ENCODE measurements at regions not wholly inside any gene's neighbourhood (a gene's known extent, or its start where the extent isn't known, plus 50 kb on each side); places are given as distances from the start of the nearest gene placed in this dataset.

- TF ChIP-seq, protein P1, sequence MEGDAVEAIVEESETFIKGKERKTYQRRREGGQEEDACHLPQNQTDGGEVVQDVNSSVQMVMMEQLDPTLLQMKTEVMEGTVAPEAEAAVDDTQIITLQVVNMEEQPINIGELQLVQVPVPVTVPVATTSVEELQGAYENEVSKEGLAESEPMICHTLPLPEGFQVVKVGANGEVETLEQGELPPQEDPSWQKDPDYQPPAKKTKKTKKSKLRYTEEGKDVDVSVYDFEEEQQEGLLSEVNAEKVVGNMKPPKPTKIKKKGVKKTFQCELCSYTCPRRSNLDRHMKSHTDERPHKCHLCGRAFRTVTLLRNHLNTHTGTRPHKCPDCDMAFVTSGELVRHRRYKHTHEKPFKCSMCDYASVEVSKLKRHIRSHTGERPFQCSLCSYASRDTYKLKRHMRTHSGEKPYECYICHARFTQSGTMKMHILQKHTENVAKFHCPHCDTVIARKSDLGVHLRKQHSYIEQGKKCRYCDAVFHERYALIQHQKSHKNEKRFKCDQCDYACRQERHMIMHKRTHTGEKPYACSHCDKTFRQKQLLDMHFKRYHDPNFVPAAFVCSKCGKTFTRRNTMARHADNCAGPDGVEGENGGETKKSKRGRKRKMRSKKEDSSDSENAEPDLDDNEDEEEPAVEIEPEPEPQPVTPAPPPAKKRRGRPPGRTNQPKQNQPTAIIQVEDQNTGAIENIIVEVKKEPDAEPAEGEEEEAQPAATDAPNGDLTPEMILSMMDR (conservative IDR thresholded peaks at IDR 0.05; ENCODE audit: low read length): no peak
- TF ChIP-seq EZH2phosphoT487 (IDR thresholded peaks at IDR 0.05; ENCODE audit: borderline replicate concordance): no peak
- no peaks in the 10 kb centered on the region for H3K36me3 ChIP-seq (ENCODE audit: insufficient read depth, low read length)
- H3K79me2 ChIP-seq (ENCODE audit: insufficient read depth, low read length): no peaks in the 10 kb centered on the region
- no peaks in the 10 kb centered on the region for H4K20me1 ChIP-seq (ENCODE audit: insufficient read depth, low read length, poor library complexity, severe bottlenecking)
- H3K9me3 ChIP-seq (ENCODE audit: insufficient read depth, low read depth, low read length): no peaks in the 10 kb centered on the region
- no peaks in the 10 kb centered on the region for H3F3A ChIP-seq (ENCODE audit: low read depth)
- no peaks in the 10 kb centered on the region for H3K27me3 ChIP-seq (ENCODE audit: insufficient read depth, low read length, poor library complexity, severe bottlenecking)
- no peak overlapping the region for H3K4me3 ChIP-seq (ENCODE audit: low read length, poor library complexity, severe bottlenecking)
- no peak overlapping the region for H3K9ac ChIP-seq (ENCODE audit: low read depth, low read length, poor library complexity, severe bottlenecking)
- no peak overlapping the region for H3K4me2 ChIP-seq (ENCODE audit: low read depth, low read length, poor library complexity, severe bottlenecking)
- H3K4me1 ChIP-seq (ENCODE audit: insufficient read depth, low read length, poor library complexity, severe bottlenecking): no peaks in the 10 kb centered on the region
- H3K9me2 ChIP-seq (replicated peaks; ENCODE audit: low read depth, low read length): no peaks in the 10 kb centered on the region
- no peak overlapping the region for H2AFZ ChIP-seq (ENCODE audit: low read length)
Observed at GRCh38 chr7:32316839-32317238, 173.3 kb downstream of the LSM5 start.

DNA sequence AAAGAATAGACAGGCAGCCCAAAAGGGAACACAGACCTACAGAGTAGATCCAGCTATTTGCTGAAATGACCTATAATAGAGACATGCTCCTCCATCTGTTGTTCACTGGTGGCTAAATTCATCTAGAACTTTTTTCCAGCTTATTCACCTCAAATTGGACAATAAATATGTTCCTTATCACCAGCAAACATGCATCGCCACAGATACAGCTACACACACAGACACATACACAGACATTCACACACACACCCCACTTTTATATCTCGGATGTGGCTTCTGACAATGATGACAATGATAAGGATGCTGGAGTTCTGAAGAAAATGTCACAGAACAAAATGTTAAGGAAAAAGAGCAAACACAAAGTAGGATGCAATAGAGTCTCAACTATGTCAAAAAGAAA, 175.4 kb downstream of the LSM5 start:
- H3K9ac ChIP-seq (ENCODE audit: low read depth, low read length, poor library complexity, severe bottlenecking): no peak overlapping the region
- H3K4me1 ChIP-seq (ENCODE audit: insufficient read depth, low read length, poor library complexity, severe bottlenecking): no peaks in the 10 kb centered on the region
- no peaks in the 10 kb centered on the region for H3K36me3 ChIP-seq (ENCODE audit: insufficient read depth, low read length)
- H3K4me2 ChIP-seq (ENCODE audit: low read depth, low read length, poor library complexity, severe bottlenecking): no peak overlapping the region
- H3K9me2 ChIP-seq (replicated peaks; ENCODE audit: low read depth, low read length): no peaks in the 10 kb centered on the region
- H3F3A ChIP-seq (ENCODE audit: low read depth): no peaks in the 10 kb centered on the region
- no peaks in the 10 kb centered on the region for H4K20me1 ChIP-seq (ENCODE audit: insufficient read depth, low read length, poor library complexity, severe bottlenecking)
- no peaks in the 10 kb centered on the region for H3K9me3 ChIP-seq (ENCODE audit: insufficient read depth, low read depth, low read length)
- no peak overlapping the region for H2AFZ ChIP-seq (ENCODE audit: low read length)
- H3K27me3 ChIP-seq (ENCODE audit: insufficient read depth, low read length, poor library complexity, severe bottlenecking): no peaks in the 10 kb centered on the region
- H3K4me3 ChIP-seq (ENCODE audit: low read length, poor library complexity, severe bottlenecking): no peak overlapping the region
- no peaks in the 10 kb centered on the region for H3K79me2 ChIP-seq (ENCODE audit: insufficient read depth, low read length)
- TF ChIP-seq, protein P1 (conservative IDR thresholded peaks at IDR 0.05; ENCODE audit: low read length): no peak
- no peak for TF ChIP-seq EZH2phosphoT487 (IDR thresholded peaks at IDR 0.05; ENCODE audit: borderline replicate concordance)

DNA sequence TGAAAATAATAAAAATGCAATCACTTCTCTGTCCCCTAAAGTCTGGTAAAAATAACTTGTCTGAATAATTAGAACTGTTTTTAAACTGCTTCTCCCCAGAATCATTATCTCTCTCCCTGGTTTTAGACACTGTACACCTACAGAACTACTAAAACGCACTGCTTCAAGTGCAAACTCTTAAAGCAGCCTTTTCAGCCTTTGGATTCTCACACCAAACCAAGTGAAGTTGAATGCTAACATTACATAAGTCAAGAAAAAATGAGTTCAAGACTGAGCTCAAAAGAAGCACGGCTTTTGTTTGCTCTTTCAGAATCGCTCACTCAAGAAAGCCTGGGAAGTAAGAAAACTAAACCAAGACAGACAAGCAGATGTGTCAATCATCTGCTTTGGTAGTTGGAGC, 188.8 kb downstream of the LSM5 start:
- Histone ChIP-seq H3K79me2 (ENCODE audit: insufficient read depth, low read length) (no peaks in the 10 kb centered on the region), H3K9me2 (replicated peaks; ENCODE audit: low read depth, low read length) (no peaks in the 10 kb centered on the region), H3K27me3 (ENCODE audit: insufficient read depth, low read length, poor library complexity, severe bottlenecking) (no peaks in the 10 kb centered on the region)

More for the DNA sequence above, 188.8 kb downstream of the LSM5 start:
- no peaks in the 10 kb centered on the region for H3K4me1 ChIP-seq (ENCODE audit: insufficient read depth, low read length, poor library complexity, severe bottlenecking)
- no peak overlapping the region for H2AFZ ChIP-seq (ENCODE audit: low read length)
- no peak for TF ChIP-seq EZH2phosphoT487 (IDR thresholded peaks at IDR 0.05; ENCODE audit: borderline replicate concordance)
- TF ChIP-seq, protein P1 (conservative IDR thresholded peaks at IDR 0.05; ENCODE audit: low read length): no peak
- 0 out of 2 replicates have a peak, but pooled peaks cover 2% of the 10 kb centered on the region for H3K9me3 ChIP-seq (ENCODE audit: insufficient read depth, low read depth, low read length)
- no peak overlapping the region for H3K4me2 ChIP-seq (ENCODE audit: low read depth, low read length, poor library complexity, severe bottlenecking)
- H3K4me3 ChIP-seq (ENCODE audit: low read length, poor library complexity, severe bottlenecking): no peak overlapping the region
- H4K20me1 ChIP-seq (ENCODE audit: insufficient read depth, low read length, poor library complexity, severe bottlenecking): no peaks in the 10 kb centered on the region
- no peaks in the 10 kb centered on the region for H3K36me3 ChIP-seq (ENCODE audit: insufficient read depth, low read length)
- H3K9ac ChIP-seq (ENCODE audit: low read depth, low read length, poor library complexity, severe bottlenecking): no peak overlapping the region
- no peaks in the 10 kb centered on the region for H3F3A ChIP-seq (ENCODE audit: low read depth)

Data from Loucy (cell line).